ENCODE measurements at regions not wholly inside any gene's neighbourhood (a gene's known extent, or its start where the extent isn't known, plus 50 kb on each side); places are given as distances from the start of the nearest gene placed in this dataset.

DNA sequence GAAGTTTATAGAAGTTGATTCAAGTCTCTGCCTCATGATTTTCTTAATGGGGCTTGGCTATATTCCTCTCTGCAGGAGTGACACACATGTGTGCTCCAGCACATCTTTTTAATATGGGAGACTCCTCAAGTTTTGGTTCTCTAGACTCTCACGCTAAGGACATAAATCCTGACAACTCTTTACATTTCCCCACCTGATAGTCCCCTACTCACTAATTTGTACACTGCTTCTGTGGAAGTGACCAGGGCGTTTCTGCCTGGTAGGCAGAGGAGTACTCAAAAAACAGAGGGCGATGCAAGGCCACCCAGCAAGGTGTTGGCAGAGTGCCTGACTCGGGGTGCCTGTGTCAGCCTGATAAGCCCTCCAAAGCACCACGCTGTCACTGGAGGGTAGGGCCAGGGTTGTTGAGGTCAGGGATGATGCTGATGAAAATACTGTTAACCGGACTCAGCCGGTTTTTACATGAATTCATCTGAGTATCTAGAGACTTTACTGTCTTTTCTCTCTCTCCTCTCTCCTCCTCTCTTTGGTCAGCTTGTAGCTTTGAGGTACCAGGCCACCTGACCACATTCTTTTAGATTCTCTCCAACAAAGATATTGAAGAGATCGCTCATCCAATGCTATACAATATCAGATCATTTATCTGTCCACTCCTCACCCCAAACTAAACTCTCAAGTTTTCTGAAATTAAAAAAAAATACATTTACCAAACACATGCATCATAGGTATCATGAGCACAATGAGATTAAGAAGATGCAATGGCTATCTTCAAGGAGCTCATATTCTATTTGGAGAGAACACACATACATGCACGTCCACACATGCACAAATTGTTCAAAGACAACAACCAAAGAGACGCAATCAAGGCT is 205.2 kb downstream of the PIK3R1 start (continued):
- TF ChIP-seq, protein P1, sequence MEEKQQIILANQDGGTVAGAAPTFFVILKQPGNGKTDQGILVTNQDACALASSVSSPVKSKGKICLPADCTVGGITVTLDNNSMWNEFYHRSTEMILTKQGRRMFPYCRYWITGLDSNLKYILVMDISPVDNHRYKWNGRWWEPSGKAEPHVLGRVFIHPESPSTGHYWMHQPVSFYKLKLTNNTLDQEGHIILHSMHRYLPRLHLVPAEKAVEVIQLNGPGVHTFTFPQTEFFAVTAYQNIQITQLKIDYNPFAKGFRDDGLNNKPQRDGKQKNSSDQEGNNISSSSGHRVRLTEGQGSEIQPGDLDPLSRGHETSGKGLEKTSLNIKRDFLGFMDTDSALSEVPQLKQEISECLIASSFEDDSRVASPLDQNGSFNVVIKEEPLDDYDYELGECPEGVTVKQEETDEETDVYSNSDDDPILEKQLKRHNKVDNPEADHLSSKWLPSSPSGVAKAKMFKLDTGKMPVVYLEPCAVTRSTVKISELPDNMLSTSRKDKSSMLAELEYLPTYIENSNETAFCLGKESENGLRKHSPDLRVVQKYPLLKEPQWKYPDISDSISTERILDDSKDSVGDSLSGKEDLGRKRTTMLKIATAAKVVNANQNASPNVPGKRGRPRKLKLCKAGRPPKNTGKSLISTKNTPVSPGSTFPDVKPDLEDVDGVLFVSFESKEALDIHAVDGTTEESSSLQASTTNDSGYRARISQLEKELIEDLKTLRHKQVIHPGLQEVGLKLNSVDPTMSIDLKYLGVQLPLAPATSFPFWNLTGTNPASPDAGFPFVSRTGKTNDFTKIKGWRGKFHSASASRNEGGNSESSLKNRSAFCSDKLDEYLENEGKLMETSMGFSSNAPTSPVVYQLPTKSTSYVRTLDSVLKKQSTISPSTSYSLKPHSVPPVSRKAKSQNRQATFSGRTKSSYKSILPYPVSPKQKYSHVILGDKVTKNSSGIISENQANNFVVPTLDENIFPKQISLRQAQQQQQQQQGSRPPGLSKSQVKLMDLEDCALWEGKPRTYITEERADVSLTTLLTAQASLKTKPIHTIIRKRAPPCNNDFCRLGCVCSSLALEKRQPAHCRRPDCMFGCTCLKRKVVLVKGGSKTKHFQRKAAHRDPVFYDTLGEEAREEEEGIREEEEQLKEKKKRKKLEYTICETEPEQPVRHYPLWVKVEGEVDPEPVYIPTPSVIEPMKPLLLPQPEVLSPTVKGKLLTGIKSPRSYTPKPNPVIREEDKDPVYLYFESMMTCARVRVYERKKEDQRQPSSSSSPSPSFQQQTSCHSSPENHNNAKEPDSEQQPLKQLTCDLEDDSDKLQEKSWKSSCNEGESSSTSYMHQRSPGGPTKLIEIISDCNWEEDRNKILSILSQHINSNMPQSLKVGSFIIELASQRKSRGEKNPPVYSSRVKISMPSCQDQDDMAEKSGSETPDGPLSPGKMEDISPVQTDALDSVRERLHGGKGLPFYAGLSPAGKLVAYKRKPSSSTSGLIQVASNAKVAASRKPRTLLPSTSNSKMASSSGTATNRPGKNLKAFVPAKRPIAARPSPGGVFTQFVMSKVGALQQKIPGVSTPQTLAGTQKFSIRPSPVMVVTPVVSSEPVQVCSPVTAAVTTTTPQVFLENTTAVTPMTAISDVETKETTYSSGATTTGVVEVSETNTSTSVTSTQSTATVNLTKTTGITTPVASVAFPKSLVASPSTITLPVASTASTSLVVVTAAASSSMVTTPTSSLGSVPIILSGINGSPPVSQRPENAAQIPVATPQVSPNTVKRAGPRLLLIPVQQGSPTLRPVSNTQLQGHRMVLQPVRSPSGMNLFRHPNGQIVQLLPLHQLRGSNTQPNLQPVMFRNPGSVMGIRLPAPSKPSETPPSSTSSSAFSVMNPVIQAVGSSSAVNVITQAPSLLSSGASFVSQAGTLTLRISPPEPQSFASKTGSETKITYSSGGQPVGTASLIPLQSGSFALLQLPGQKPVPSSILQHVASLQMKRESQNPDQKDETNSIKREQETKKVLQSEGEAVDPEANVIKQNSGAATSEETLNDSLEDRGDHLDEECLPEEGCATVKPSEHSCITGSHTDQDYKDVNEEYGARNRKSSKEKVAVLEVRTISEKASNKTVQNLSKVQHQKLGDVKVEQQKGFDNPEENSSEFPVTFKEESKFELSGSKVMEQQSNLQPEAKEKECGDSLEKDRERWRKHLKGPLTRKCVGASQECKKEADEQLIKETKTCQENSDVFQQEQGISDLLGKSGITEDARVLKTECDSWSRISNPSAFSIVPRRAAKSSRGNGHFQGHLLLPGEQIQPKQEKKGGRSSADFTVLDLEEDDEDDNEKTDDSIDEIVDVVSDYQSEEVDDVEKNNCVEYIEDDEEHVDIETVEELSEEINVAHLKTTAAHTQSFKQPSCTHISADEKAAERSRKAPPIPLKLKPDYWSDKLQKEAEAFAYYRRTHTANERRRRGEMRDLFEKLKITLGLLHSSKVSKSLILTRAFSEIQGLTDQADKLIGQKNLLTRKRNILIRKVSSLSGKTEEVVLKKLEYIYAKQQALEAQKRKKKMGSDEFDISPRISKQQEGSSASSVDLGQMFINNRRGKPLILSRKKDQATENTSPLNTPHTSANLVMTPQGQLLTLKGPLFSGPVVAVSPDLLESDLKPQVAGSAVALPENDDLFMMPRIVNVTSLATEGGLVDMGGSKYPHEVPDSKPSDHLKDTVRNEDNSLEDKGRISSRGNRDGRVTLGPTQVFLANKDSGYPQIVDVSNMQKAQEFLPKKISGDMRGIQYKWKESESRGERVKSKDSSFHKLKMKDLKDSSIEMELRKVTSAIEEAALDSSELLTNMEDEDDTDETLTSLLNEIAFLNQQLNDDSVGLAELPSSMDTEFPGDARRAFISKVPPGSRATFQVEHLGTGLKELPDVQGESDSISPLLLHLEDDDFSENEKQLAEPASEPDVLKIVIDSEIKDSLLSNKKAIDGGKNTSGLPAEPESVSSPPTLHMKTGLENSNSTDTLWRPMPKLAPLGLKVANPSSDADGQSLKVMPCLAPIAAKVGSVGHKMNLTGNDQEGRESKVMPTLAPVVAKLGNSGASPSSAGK (IDR thresholded peaks at IDR 0.05) = peak; percentile 8; the same call in 1 of the 2 replicates
- TF ChIP-seq ZBTB11 (CRISPR knock-in tag; IDR thresholded peaks at IDR 0.05) (peak in 1 of 3 experiments; percentile 74; a peak in 2 of 6 replicates), TARDBP (IDR thresholded peaks at IDR 0.05) (peak; percentile 64; the same call in 1 of the 2 replicates), SMARCA5 (IDR thresholded peaks at IDR 0.05) (0 out of 2 replicates have a peak, but pooled peaks have one; percentile 12), ZC3H8 (IDR thresholded peaks at IDR 0.05) (no peak), HNRNPL (IDR thresholded peaks at IDR 0.05; ENCODE audit: low read depth, low read length) (peak; percentile 36; the same call in 1 of the 2 replicates), CBFA2T2 (conservative IDR thresholded peaks at IDR 0.05) (peak; percentile 93)
- TF ChIP-seq, protein P2, sequence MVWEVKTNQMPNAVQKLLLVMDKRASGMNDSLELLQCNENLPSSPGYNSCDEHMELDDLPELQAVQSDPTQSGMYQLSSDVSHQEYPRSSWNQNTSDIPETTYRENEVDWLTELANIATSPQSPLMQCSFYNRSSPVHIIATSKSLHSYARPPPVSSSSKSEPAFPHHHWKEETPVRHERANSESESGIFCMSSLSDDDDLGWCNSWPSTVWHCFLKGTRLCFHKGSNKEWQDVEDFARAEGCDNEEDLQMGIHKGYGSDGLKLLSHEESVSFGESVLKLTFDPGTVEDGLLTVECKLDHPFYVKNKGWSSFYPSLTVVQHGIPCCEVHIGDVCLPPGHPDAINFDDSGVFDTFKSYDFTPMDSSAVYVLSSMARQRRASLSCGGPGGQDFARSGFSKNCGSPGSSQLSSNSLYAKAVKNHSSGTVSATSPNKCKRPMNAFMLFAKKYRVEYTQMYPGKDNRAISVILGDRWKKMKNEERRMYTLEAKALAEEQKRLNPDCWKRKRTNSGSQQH (CRISPR knock-in tag; IDR thresholded peaks at IDR 0.05) = no peak
- TF ChIP-seq, protein P3, sequence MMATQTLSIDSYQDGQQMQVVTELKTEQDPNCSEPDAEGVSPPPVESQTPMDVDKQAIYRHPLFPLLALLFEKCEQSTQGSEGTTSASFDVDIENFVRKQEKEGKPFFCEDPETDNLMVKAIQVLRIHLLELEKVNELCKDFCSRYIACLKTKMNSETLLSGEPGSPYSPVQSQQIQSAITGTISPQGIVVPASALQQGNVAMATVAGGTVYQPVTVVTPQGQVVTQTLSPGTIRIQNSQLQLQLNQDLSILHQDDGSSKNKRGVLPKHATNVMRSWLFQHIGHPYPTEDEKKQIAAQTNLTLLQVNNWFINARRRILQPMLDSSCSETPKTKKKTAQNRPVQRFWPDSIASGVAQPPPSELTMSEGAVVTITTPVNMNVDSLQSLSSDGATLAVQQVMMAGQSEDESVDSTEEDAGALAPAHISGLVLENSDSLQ (IDR thresholded peaks at IDR 0.05) = peak; percentile 76

All from K562 (cell line).